ENCODE measurements at regions not wholly inside any gene's neighbourhood (a gene's known extent, or its start where the extent isn't known, plus 50 kb on each side); places are given as distances from the start of the nearest gene placed in this dataset.
"Not testable (repeated sequence)": the region's sequence is repeated elsewhere in the genome, so short reads cannot be mapped to it uniquely, and the experiment has no call there.

- H3K36me3 ChIP-seq: no peaks in the 10 kb centered on the region
- H3K9me3 ChIP-seq: no peaks in the 10 kb centered on the region
- WGBS, 5 donors: 53 to 82% (median 65%) methylated on average over 3 of the region's 3 CpGs
- TF ChIP-seq POLR2AphosphoS5 (IDR thresholded peaks at IDR 0.05) (no peak), EP300 (IDR thresholded peaks at IDR 0.05) (no peak), POLR2A (IDR thresholded peaks at IDR 0.05) (no peak), CTCF (IDR thresholded peaks at IDR 0.05) (no peak)
- no peak overlapping the region for H3K4me3 ChIP-seq
- H3K27me3 ChIP-seq: no peaks in the 10 kb centered on the region
- no peak overlapping the region for H3K27ac ChIP-seq
- DNase-seq: peak in 1 of 2 donors; percentile 10
- H3K4me1 ChIP-seq: no peaks in the 10 kb centered on the region
- intact Hi-C loops (cut with DNase I; ENCODE audit: low total_unique reads): no loop called here
These were observed 287.1 kb upstream of the ADGRL3 start for GRCh38 chr4:60913002-60913401.

- no peaks in the 10 kb centered on the region for H3K4me1 ChIP-seq
- 77 to 88% (median 84%) methylated on average over 2 of the region's 2 CpGs for WGBS, 5 donors
- no peaks in the 10 kb centered on the region for H3K27me3 ChIP-seq
- H3K36me3 ChIP-seq: no peaks in the 10 kb centered on the region
- H3K4me3 ChIP-seq: no peak overlapping the region
- TF ChIP-seq POLR2A (IDR thresholded peaks at IDR 0.05) (no peak), EP300 (IDR thresholded peaks at IDR 0.05) (no peak), CTCF (IDR thresholded peaks at IDR 0.05) (no peak), POLR2AphosphoS5 (IDR thresholded peaks at IDR 0.05) (no peak)
- no peak for DNase-seq
- H3K27ac ChIP-seq: no peak overlapping the region
- no peaks in the 10 kb centered on the region for H3K9me3 ChIP-seq
- intact Hi-C loops (cut with DNase I; ENCODE audit: low total_unique reads): no loop called here
These were observed 286.5 kb upstream of the ADGRL3 start for GRCh38 chr4:60913671-60914070.

GRCh38 chr4:60921735-60922134 lies 278.4 kb upstream of the ADGRL3 start:
- WGBS, 5 donors: 83 to 89% (median 86%) methylated on average over 4 of the region's 4 CpGs
- H3K4me3 ChIP-seq; DNase-seq; H3K36me3 ChIP-seq; H3K27ac ChIP-seq; intact Hi-C loops (cut with DNase I; ENCODE audit: low total_unique reads); H3K27me3 ChIP-seq; H3K4me1 ChIP-seq; H3K9me3 ChIP-seq: not testable (repeated sequence)

- H3K9me3 ChIP-seq: no peaks in the 10 kb centered on the region
- WGBS, 5 donors: 30 to 82% (median 50%) methylated on average over 1 of the region's 1 CpG
- no peak overlapping the region for H3K4me3 ChIP-seq
- no peak for TF ChIP-seq EP300 (IDR thresholded peaks at IDR 0.05)
- no peak for TF ChIP-seq POLR2A (IDR thresholded peaks at IDR 0.05)
- no peak for TF ChIP-seq POLR2AphosphoS5 (IDR thresholded peaks at IDR 0.05)
- TF ChIP-seq CTCF (IDR thresholded peaks at IDR 0.05): no peak
- H3K36me3 ChIP-seq: no peaks in the 10 kb centered on the region
- no peaks in the 10 kb centered on the region for H3K27me3 ChIP-seq
- DNase-seq: no peak
- no peaks in the 10 kb centered on the region for H3K4me1 ChIP-seq
- no peak overlapping the region for H3K27ac ChIP-seq
- intact Hi-C loops (cut with DNase I; ENCODE audit: low total_unique reads): no loop called here
These were observed 277.1 kb upstream of the ADGRL3 start for GRCh38 chr4:60923075-60923474.

GRCh38 chr4:60926624-60927023 lies 273.5 kb upstream of the ADGRL3 start:
- Histone ChIP-seq H3K9me3 (no peaks in the 10 kb centered on the region), H3K4me1 (no peaks in the 10 kb centered on the region), H3K4me3 (no peak overlapping the region), H3K27ac (no peak overlapping the region), H3K27me3 (no peaks in the 10 kb centered on the region), H3K36me3 (no peaks in the 10 kb centered on the region)
- 78 to 88% (median 86%) methylated on average over 2 of the region's 2 CpGs for WGBS, 5 donors
- DNase-seq: no peak
- TF ChIP-seq POLR2AphosphoS5 (IDR thresholded peaks at IDR 0.05) (no peak), POLR2A (IDR thresholded peaks at IDR 0.05) (no peak), CTCF (IDR thresholded peaks at IDR 0.05) (no peak), EP300 (IDR thresholded peaks at IDR 0.05) (no peak)
- intact Hi-C loops (cut with DNase I; ENCODE audit: low total_unique reads): no loop called here
